ENCODE measurements at regions not wholly inside any gene's neighbourhood (a gene's known extent, or its start where the extent isn't known, plus 50 kb on each side); places are given as distances from the start of the nearest gene placed in this dataset.

DNA sequence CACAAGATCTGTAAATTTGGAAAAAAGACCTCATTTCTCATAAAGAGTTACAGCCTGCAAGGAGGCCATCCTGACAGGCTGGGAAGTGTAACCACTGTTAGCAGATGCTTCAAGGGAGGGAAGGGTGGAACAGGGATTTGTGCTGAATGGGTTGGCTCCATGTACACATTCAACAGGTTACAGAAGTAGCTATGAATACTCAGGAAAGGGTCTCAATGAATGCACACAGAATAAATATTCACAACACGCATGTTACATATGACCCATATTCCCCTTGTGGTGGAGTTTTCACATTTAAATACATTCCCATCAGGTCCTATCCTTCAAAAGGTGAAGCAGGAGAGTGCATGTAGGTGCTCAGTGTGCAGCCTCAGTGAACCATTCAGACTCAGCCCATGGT is 316.4 kb upstream of the COBL start:
- no peak overlapping the region for H3K4me3 ChIP-seq (ENCODE audit: low read depth, low read length)
- TF ChIP-seq, protein P1, sequence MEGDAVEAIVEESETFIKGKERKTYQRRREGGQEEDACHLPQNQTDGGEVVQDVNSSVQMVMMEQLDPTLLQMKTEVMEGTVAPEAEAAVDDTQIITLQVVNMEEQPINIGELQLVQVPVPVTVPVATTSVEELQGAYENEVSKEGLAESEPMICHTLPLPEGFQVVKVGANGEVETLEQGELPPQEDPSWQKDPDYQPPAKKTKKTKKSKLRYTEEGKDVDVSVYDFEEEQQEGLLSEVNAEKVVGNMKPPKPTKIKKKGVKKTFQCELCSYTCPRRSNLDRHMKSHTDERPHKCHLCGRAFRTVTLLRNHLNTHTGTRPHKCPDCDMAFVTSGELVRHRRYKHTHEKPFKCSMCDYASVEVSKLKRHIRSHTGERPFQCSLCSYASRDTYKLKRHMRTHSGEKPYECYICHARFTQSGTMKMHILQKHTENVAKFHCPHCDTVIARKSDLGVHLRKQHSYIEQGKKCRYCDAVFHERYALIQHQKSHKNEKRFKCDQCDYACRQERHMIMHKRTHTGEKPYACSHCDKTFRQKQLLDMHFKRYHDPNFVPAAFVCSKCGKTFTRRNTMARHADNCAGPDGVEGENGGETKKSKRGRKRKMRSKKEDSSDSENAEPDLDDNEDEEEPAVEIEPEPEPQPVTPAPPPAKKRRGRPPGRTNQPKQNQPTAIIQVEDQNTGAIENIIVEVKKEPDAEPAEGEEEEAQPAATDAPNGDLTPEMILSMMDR (IDR thresholded peaks at IDR 0.05; ENCODE audit: low read depth, low read length), result no peak

DNA sequence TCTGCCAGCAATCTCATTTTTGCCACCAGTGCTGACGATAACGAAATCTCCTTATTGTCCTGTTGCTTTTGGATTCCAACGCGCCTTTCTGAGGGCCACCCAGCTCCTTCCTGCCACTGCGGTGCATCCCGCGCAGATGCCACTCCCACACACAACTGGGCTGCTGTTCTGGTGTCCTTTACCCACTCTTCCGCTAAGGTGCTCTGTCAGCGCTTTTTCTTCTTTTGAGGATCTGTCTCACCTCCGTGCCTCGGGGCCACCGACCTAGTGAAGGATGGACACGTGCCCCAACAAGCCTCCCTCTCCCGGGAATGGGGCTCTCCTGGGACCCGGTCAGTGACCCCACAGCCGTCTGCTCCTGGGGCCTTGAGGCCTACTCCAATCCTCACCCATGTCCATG is 314.3 kb upstream of the COBL start:
- no peak overlapping the region for H3K4me3 ChIP-seq (ENCODE audit: low read depth, low read length)
- TF ChIP-seq, protein P1 (IDR thresholded peaks at IDR 0.05; ENCODE audit: low read depth, low read length), result no peak

DNA sequence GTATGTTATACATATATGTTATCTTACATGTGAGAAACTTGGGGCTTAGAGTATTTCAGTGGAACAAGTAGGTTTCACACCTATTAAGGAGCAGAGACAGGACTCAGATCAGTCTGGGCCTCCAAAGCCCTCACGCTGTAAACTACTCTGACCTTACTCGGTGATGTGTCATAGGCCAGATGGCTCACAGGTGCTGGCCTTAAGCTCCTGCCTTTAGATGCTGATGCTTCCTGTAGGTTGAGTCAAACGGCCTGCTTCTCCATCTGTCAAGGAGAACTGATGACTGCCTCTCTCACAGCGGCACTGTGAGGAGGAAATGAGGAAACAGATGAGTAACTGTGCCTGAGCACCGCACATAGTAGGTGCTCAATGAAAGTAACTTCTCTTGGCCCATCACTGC is 312.6 kb upstream of the COBL start:
- no peak overlapping the region for H3K4me3 ChIP-seq (ENCODE audit: low read depth, low read length)
- TF ChIP-seq, protein P1 (IDR thresholded peaks at IDR 0.05; ENCODE audit: low read depth, low read length), result no peak

DNA sequence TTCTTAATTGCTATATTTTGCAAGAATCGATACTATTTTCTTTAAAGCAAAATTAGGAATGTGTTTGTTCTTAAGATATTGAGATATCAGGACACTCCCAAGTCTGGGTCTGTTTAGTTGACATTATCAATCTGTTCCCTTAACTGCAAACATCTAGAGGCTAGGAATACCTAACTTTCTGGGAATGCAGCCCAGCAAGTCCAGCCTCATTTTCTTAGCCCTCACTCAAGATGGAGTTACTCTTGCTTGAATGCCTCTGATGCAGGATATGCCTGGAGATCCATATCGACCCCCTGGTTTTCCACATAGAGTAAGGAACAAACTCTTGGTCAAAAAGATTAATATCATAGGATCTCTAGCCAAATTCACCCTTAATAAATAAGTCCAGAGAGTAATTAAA is 305.3 kb upstream of the COBL start:
- TF ChIP-seq, protein P1 (IDR thresholded peaks at IDR 0.05; ENCODE audit: low read depth, low read length), result no peak
- H3K4me3 ChIP-seq (ENCODE audit: low read depth, low read length), result no peak overlapping the region

DNA sequence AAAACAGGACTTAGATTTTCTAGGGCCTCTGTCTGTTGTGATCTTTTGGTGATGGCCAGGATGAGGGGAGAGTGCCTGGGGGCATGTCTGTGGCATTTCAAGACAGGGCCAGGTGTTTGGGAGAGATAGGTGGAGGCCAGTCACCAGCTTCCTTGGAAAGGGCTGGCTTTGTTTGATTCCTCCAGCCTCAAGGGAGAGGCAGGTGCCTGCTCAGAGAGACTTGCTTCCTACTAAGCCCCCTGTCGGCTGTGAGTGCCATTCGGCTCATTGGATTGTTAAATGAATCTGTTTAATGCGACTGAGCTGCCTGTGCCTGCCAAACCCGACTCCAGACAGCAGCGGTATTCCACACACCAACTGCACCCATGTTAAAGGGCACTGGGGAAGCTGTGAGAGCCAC is 304.1 kb upstream of the COBL start:
- H3K4me3 ChIP-seq (ENCODE audit: low read depth, low read length), result no peak overlapping the region
- TF ChIP-seq, protein P1 (IDR thresholded peaks at IDR 0.05; ENCODE audit: low read depth, low read length), result no peak

DNA sequence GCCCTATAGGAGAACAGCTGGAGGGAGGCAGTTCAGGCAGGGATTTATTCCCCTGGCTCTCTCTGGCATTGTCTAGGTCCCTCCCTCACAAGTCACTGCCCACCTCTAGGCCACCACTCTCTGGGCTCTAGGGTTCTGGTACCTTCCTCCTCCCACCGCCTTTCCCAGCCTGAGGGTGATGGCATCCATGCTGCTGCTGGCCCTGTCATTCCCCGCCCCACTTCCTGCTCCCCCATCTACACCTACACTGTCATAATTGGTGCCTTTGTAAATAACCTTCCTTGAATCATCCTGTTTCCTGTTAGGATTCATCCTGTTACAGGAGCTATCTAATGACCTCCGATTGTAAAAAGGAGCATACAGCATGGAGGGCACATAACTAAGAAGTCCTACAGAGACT is 303.3 kb upstream of the COBL start:
- no peak overlapping the region for H3K4me3 ChIP-seq (ENCODE audit: low read depth, low read length)
- TF ChIP-seq, protein P1 (IDR thresholded peaks at IDR 0.05; ENCODE audit: low read depth, low read length), result no peak

DNA sequence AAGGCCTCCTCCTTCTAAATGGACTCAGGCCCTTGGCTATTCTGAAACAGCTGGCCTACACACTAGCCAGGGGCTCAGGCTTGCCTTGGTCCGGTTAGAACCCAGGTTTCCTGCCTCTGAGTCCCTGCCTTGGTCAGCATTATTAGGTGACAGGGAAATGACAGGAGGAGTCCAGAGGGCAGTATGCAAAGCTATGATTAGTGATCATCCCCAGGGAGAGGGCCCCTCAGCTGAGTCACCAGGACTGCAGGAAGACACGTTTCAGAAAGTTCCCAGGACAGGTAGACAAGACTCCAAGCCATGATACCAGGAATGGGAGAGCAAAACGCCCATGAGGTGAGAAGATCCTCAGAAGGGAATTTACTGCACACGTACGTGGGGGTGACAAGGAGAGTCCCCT is 301.1 kb upstream of the COBL start:
- no peak overlapping the region for H3K4me3 ChIP-seq (ENCODE audit: low read depth, low read length)
- TF ChIP-seq, protein P1 (IDR thresholded peaks at IDR 0.05; ENCODE audit: low read depth, low read length), result no peak
